ENCODE measurements at regions not wholly inside any gene's neighbourhood (a gene's known extent, or its start where the extent isn't known, plus 50 kb on each side); places are given as distances from the start of the nearest gene placed in this dataset.

- Mint-ChIP-seq H3K27ac (no peak overlapping the region), H3K27me3 (ENCODE audit: insufficient read depth, low read depth) (peaks cover 11% of the 10 kb centered on the region), H3K4me3 (no peak overlapping the region), H3K4me1 (peaks cover 14% of the 10 kb centered on the region), H3K9me3 (peaks cover 16% of the 10 kb centered on the region), H3K36me3 (no peaks in the 10 kb centered on the region)
- no peaks in the 10 kb centered on the region for H3K27me3 ChIP-seq
- no peak for DNase-seq (ENCODE audit: low spot score)
- H4K20me1 ChIP-seq (ENCODE audit: low read depth), result no peaks in the 10 kb centered on the region
- H3K27ac ChIP-seq, result no peak overlapping the region
- H3F3A ChIP-seq (ENCODE audit: low read depth), result no peaks in the 10 kb centered on the region
- H2AFZ ChIP-seq (replicated peaks), result no peak overlapping the region
- no peaks in the 10 kb centered on the region for H3K4me1 ChIP-seq
- no peak overlapping the region for H3K4me2 ChIP-seq
- no peak for TF ChIP-seq CTCF (IDR thresholded peaks at IDR 0.05)
- no peak for TF ChIP-seq EZH2phosphoT487 (IDR thresholded peaks at IDR 0.05)
- TF ChIP-seq EZH2 (IDR thresholded peaks at IDR 0.05), result no peak
- H3K9me3 ChIP-seq (ENCODE audit: low read depth), result peaks cover 5% of the 10 kb centered on the region
- H3K36me3 ChIP-seq, result peaks cover 6% of the 10 kb centered on the region
- H3K9ac ChIP-seq, result no peak overlapping the region
- H3K4me3 ChIP-seq, result no peak overlapping the region
- no peaks in the 10 kb centered on the region for H3K79me2 ChIP-seq (ENCODE audit: low read depth)
These were observed 493.5 kb upstream of the MYT1L start for GRCh38 chr2:2824588-2824987.

DNA sequence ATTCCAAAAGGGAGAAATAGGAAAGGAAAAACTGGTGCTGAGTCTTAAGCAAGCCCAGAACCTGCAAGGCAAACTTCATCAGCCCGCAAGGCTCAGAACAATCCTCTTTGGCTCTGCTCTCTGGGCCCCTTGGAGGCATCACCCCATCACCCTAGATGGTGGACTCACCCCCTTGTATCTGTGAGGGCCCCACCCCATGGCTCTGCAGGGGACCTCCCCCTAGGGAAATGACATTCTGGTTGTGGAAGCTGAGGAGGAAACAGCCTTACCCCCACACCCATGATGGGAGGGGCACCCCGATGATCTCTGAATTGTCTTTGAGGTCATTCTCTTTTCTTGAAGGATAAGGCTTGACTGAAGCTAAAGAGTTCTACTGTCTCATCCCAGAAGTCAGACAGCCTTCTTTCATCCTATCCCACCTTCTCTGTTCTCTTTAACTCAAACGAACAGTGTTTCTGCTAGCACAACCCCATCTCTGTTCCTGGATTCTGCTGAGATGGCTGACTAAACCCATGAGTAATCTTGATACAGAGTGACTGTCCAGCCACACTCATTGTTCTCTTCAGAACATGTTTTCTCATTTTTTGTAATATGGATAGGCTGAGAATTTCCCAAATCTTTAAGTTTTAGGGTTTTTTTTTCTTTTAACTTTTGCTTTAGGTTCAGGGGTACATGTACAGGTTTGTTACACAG lies 492.1 kb upstream of the MYT1L start:
- no peak overlapping the region for H3K4me3 Mint-ChIP-seq
- Histone ChIP-seq H3K4me1 (no peaks in the 10 kb centered on the region), H3K9ac (no peak overlapping the region), H3K79me2 (ENCODE audit: low read depth) (no peaks in the 10 kb centered on the region), H4K20me1 (ENCODE audit: low read depth) (no peaks in the 10 kb centered on the region), H3K4me3 (no peak overlapping the region), H3K27me3 (no peaks in the 10 kb centered on the region), H3K9me3 (ENCODE audit: low read depth) (peaks cover 5% of the 10 kb centered on the region), H3F3A (ENCODE audit: low read depth) (no peaks in the 10 kb centered on the region), H3K36me3 (peaks cover 6% of the 10 kb centered on the region), H3K27ac (no peak overlapping the region), H3K4me2 (no peak overlapping the region), H2AFZ (replicated peaks) (no peak overlapping the region)
- peaks cover 11% of the 10 kb centered on the region for H3K27me3 Mint-ChIP-seq (ENCODE audit: insufficient read depth, low read depth)
- TF ChIP-seq EZH2 (IDR thresholded peaks at IDR 0.05) (no peak), CTCF (IDR thresholded peaks at IDR 0.05) (no peak), EZH2phosphoT487 (IDR thresholded peaks at IDR 0.05) (no peak)
- H3K4me1 Mint-ChIP-seq, result peaks cover 4% of the 10 kb centered on the region
- no peak overlapping the region for H3K27ac Mint-ChIP-seq
- peaks cover 16% of the 10 kb centered on the region for H3K9me3 Mint-ChIP-seq
- no peak for DNase-seq (ENCODE audit: low spot score)
- no peaks in the 10 kb centered on the region for H3K36me3 Mint-ChIP-seq

GRCh38 chr2:2822143-2822542 lies 491.1 kb upstream of the MYT1L start:
- Mint-ChIP-seq H3K9me3 (peaks cover 16% of the 10 kb centered on the region), H3K36me3 (no peaks in the 10 kb centered on the region), H3K4me3 (no peak overlapping the region), H3K27me3 (ENCODE audit: insufficient read depth, low read depth) (peaks cover 13% of the 10 kb centered on the region), H3K27ac (no peak overlapping the region), H3K4me1 (no peaks in the 10 kb centered on the region)
- H3F3A ChIP-seq (ENCODE audit: low read depth), result no peaks in the 10 kb centered on the region
- peaks cover 6% of the 10 kb centered on the region for H3K36me3 ChIP-seq
- H3K4me1 ChIP-seq, result no peaks in the 10 kb centered on the region
- DNase-seq (ENCODE audit: low spot score), result no peak
- no peaks in the 10 kb centered on the region for H4K20me1 ChIP-seq (ENCODE audit: low read depth)
- H3K27ac ChIP-seq, result no peak overlapping the region
- H3K4me2 ChIP-seq, result no peak overlapping the region
- H3K4me3 ChIP-seq, result no peak overlapping the region
- TF ChIP-seq CTCF (IDR thresholded peaks at IDR 0.05) (no peak), EZH2phosphoT487 (IDR thresholded peaks at IDR 0.05) (no peak), EZH2 (IDR thresholded peaks at IDR 0.05) (no peak)
- no peak overlapping the region for H3K9ac ChIP-seq
- H3K79me2 ChIP-seq (ENCODE audit: low read depth), result no peaks in the 10 kb centered on the region
- H3K27me3 ChIP-seq, result no peaks in the 10 kb centered on the region
- no peak overlapping the region for H2AFZ ChIP-seq (replicated peaks)
- H3K9me3 ChIP-seq (ENCODE audit: low read depth), result peaks cover 5% of the 10 kb centered on the region
